ENCODE measurements at regions not wholly inside any gene's neighbourhood (a gene's known extent, or its start where the extent isn't known, plus 50 kb on each side); places are given as distances from the start of the nearest gene placed in this dataset.

DNA sequence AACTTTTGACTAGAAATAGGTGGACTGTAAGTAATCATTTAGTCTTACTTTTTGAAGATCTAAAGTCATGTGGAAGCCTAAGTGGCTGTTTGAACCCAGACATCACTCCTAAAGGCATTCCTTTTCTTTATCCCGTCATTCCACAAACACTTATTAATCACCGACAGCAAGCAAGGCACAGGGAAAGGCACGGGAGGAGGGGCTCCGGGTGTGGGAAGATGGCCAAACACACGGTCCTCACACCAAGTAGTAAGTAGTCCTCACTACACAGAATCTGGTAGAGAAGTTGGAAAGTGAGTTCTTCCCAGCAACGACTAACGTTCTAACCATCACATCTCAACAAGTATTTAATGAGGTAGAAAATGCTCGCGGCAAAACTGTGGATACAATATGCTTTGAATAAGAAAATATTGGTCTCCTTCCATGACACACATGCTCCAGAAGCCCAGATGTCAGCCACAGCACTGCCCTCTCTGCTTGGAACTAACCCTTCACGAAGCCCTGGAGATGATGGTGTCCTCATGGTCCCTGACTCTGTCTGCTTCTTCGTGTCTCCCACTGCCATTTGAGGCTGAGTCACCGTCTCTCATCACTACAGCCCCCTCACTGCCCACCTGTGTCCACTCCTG is 202.2 kb downstream of the OPA1 start:
- TF ChIP-seq, protein P1, sequence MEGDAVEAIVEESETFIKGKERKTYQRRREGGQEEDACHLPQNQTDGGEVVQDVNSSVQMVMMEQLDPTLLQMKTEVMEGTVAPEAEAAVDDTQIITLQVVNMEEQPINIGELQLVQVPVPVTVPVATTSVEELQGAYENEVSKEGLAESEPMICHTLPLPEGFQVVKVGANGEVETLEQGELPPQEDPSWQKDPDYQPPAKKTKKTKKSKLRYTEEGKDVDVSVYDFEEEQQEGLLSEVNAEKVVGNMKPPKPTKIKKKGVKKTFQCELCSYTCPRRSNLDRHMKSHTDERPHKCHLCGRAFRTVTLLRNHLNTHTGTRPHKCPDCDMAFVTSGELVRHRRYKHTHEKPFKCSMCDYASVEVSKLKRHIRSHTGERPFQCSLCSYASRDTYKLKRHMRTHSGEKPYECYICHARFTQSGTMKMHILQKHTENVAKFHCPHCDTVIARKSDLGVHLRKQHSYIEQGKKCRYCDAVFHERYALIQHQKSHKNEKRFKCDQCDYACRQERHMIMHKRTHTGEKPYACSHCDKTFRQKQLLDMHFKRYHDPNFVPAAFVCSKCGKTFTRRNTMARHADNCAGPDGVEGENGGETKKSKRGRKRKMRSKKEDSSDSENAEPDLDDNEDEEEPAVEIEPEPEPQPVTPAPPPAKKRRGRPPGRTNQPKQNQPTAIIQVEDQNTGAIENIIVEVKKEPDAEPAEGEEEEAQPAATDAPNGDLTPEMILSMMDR (IDR thresholded peaks at IDR 0.05) = no peak
- TF ChIP-seq POLR2AphosphoS5 (IDR thresholded peaks at IDR 0.05) (no peak), POLR2A (IDR thresholded peaks at IDR 0.05) (no peak)
